GDM1 (cell line): ENCODE measurements at regions not wholly inside any gene's neighbourhood (a gene's known extent, or its start where the extent isn't known, plus 50 kb on each side); places are given as distances from the start of the nearest gene placed in this dataset.
A peak's percentile ranks its signal among the peaks of the same experiment; 100 is the strongest.

Experiments
- DNase-seq: peaks from one replicate; lab custom pipeline; 2025; lab: John Stamatoyannopoulos, UW

DNA sequence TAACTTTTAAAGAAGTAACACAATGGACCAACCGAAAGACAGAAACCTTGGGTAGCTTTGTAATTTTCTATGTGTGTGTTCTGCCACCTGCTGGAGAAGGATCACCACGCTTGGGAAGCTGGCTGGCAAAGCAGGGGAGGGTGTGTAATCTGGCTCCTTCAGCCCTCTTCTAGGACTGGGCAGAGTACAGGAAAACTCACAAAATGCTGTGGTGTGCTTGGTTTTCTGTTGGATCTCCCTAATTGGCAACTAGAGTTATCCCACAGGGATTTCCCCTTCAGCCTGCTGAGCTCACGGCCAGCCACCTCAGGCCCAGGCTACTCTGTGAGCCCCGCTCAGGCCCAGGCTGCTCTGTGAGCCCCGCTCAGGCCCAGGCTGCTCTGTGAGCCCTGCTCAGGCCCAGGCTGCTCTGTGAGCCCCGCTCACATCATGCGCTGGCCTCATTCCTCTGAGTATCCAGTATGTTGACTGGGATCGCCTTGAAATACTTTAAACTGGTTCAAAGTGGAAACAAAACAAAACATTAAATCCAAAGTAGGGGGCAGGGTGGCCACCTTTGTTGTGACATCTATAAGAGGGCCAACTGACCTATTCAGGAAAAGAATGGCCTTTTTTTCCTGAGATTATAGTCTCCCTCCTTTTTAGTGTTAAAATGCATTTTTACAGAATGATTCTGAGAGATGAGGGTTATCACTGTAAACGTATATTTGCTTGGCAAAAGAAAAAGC lies 52.0 kb upstream of the RNU6-8 start:
- peak; percentile 32 for DNase-seq

DNA sequence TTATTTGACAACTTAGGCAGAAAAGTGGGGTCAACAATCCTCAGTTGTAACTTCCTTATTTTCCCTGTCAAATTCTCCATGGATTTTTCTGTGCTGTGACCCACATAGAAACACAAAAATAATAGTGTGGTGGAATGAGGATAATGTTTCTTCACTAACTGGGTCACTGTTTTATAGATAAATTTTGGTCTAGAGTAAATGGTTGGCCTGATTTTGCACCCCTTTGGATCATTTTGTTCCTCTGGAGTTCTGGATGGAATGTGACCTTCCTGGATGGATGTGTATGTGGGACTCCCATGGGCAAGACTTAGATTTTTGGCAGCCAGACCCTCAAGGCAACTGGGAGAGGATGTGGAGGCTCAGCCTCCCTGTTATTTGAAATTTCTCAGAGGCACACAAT lies 52.7 kb upstream of the RNU6-8 start:
- DNase-seq = no peak

GRCh38 chr14:32256576-32256975 lies 53.5 kb upstream of the RNU6-8 start:
- DNase-seq = no peak

- no peak for DNase-seq
These were observed 55.4 kb upstream of the RNU6-8 start for GRCh38 chr14:32258336-32258993.

DNA sequence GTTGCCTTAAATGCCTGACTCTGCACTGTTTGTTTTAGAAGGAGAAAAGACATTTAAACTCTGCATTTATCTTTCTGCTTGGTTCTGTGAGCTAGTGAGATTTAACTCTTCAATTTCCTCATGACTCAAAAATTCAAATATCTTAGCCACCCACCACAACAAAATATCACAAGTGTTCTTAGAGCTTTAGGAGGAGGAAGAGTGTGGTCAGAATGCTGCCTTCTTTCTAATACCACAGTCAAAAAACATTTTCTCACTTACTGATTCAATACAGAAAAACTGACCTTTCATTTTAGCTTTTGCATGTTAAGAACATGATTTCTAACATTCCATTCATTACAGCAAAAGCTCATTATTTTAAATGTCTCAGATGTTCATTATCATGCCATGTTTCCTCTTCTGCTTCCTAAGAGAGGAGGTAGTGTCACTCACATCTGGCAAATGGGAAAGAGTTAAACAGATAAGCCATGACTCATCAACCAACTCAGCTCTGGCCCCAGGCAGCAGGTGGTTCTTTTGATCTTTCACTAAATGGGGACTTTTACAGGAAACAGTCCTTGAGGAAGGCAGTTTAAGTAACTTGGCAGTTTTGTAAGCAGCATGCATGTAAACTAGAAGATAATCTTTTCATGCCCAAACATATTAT lies 56.4 kb upstream of the RNU6-8 start:
- peak; percentile 3 for DNase-seq

GRCh38 chr14:32263939-32264567 lies 61.0 kb upstream of the RNU6-8 start:
- no peak for DNase-seq

DNA sequence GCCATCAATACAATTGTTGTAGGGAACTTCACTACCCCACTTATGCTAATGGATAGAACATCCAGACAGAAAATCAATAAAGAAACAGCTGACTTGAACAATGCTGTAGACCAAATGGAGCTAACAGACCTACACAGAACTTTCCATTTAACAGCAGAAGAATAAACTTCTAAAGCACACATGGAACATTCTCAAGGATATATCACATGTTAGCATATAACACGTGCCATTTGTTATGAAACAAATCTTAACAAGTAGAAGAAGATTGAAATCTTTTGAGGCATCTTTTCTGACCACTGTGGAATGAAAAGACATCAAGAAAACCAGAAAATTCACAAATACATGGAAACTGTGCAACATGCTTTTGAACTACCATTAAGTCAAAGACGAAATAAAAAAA lies 62.5 kb upstream of the RNU6-8 start:
- DNase-seq = no peak

GRCh38 chr14:32277998-32278397 lies 51.1 kb upstream of the AKAP6 start:
- DNase-seq = no peak
